Left hindlimb (tissue), 1 donor: ENCODE measurements at regions not wholly inside any gene's neighbourhood (a gene's known extent, or its start where the extent isn't known, plus 50 kb on each side); places are given as distances from the start of the nearest gene placed in this dataset.

ENCODE experiments used
- DNase-seq: peaks from one replicate; pipeline ENCODE4 v3.0.0-alpha.2; 2018

- no peak for DNase-seq
Observed at GRCh38 chr11:11173316-11174025, 179.6 kb downstream of the CSNK2A3 start.

GRCh38 chr11:11171854-11172253, 181.2 kb downstream of the CSNK2A3 start:
- DNase-seq, result no peak

- no peak for DNase-seq
Observed at GRCh38 chr11:11171285-11171684, 181.8 kb downstream of the CSNK2A3 start.

- DNase-seq, result no peak
Observed at GRCh38 chr11:11170352-11171084, 182.5 kb downstream of the CSNK2A3 start.

- DNase-seq, result no peak
Observed at GRCh38 chr11:11169715-11170351, 183.2 kb downstream of the CSNK2A3 start.

- DNase-seq, result no peak
Observed at GRCh38 chr11:11167806-11168205, 185.2 kb downstream of the CSNK2A3 start.

GRCh38 chr11:11164334-11164690, 188.7 kb downstream of the CSNK2A3 start:
- DNase-seq, result no peak

- DNase-seq, result no peak
Observed at GRCh38 chr11:11163669-11164333, 189.2 kb downstream of the CSNK2A3 start.

- no peak for DNase-seq
Observed at GRCh38 chr11:11163236-11163635, 189.8 kb downstream of the CSNK2A3 start.

GRCh38 chr11:11157185-11157584, 195.9 kb downstream of the CSNK2A3 start:
- no peak for DNase-seq

- DNase-seq, result no peak
Observed at GRCh38 chr11:11155962-11156815, 196.9 kb downstream of the CSNK2A3 start.

- DNase-seq, result no peak
Observed at GRCh38 chr11:11152877-11153276, 200.2 kb downstream of the CSNK2A3 start.

- DNase-seq, result no peak
Observed at GRCh38 chr11:11149671-11150459, 203.2 kb downstream of the CSNK2A3 start.

GRCh38 chr11:11148596-11148995, 204.5 kb downstream of the CSNK2A3 start:
- DNase-seq, result no peak

GRCh38 chr11:11148104-11148509, 204.9 kb downstream of the CSNK2A3 start:
- peak; percentile 85 for DNase-seq

GRCh38 chr11:11146830-11147229, 206.2 kb downstream of the CSNK2A3 start:
- no peak for DNase-seq

- DNase-seq, result no peak
Observed at GRCh38 chr11:11143849-11144248, 209.2 kb downstream of the CSNK2A3 start.

GRCh38 chr11:11142430-11142829, 210.6 kb downstream of the CSNK2A3 start:
- DNase-seq, result peak; percentile 43

- no peak for DNase-seq
Observed at GRCh38 chr11:11141065-11141464, 212.0 kb downstream of the CSNK2A3 start.

GRCh38 chr11:11140510-11140909, 212.5 kb downstream of the CSNK2A3 start:
- no peak for DNase-seq

- no peak for DNase-seq
Observed at GRCh38 chr11:11137339-11137738, 215.7 kb downstream of the CSNK2A3 start.
